Progenitor cell of endocrine pancreas (in vitro differentiated cells): ENCODE measurements at regions not wholly inside any gene's neighbourhood (a gene's known extent, or its start where the extent isn't known, plus 50 kb on each side); places are given as distances from the start of the nearest gene placed in this dataset.

Experiments used
- DNase-seq: peaks from one replicate; pipeline ENCODE4 v3.0.0; 2021; ENCODE audit warnings: low spot score; ENCODE audit not compliant: unreplicated experiment
- H3K27ac Mint-ChIP-seq: 2 replicates; pipeline ENCODE4 v1.8.0; 2021; ENCODE audit warnings: mild to moderate bottlenecking, moderate library complexity, mixed read lengths
- H3K27me3 Mint-ChIP-seq: 2 replicates; pipeline ENCODE4 v1.8.0; 2021; ENCODE audit warnings: mixed read lengths
- H3K36me3 Mint-ChIP-seq: 2 replicates; pipeline ENCODE4 v1.8.0; 2022; ENCODE audit warnings: mixed read lengths; ENCODE audit not compliant: insufficient read depth
- H3K4me1 Mint-ChIP-seq: 2 replicates; pipeline ENCODE4 v1.8.0; 2021; ENCODE audit warnings: low read depth, mixed read lengths
- H3K4me3 Mint-ChIP-seq: 2 replicates; pipeline ENCODE4 v1.8.0; 2021; ENCODE audit warnings: low read depth, mild to moderate bottlenecking, moderate library complexity, mixed read lengths
- H3K9me3 Mint-ChIP-seq: 2 replicates; pipeline ENCODE4 v1.8.0; 2021; ENCODE audit warnings: low read depth, mixed read lengths
- CTCF ChIP-seq: fragments of 200-600 bp; sonication (generic); IDR thresholded peaks from one replicate; pipeline ENCODE4 v1.5.0; 2021; ENCODE audit warnings: antibody characterized with exemption, mild to moderate bottlenecking; ENCODE audit not compliant: unreplicated experiment

GRCh38 chr1:47557066-47557465, 119.2 kb downstream of the FOXD2 start:
- H3K4me1 Mint-ChIP-seq, result peaks cover 36% of the 10 kb centered on the region
- DNase-seq, result no peak
- H3K36me3 Mint-ChIP-seq, result no peaks in the 10 kb centered on the region
- H3K4me3 Mint-ChIP-seq, result no peak overlapping the region
- H3K27me3 Mint-ChIP-seq, result peaks cover 36% of the 10 kb centered on the region
- H3K27ac Mint-ChIP-seq, result no peak overlapping the region
- no peak for TF ChIP-seq CTCF
- H3K9me3 Mint-ChIP-seq, result no peaks in the 10 kb centered on the region

- peak overlapping the region; percentile 40 for H3K27ac Mint-ChIP-seq
- peaks cover 35% of the 10 kb centered on the region for H3K4me1 Mint-ChIP-seq
- no peak overlapping the region for H3K4me3 Mint-ChIP-seq
- no peak for DNase-seq
- H3K27me3 Mint-ChIP-seq, result peaks cover 36% of the 10 kb centered on the region
- H3K9me3 Mint-ChIP-seq, result no peaks in the 10 kb centered on the region
- no peaks in the 10 kb centered on the region for H3K36me3 Mint-ChIP-seq
- no peak for TF ChIP-seq CTCF
Observed at GRCh38 chr1:47558601-47559593, 121.1 kb downstream of the FOXD2 start.

DNA sequence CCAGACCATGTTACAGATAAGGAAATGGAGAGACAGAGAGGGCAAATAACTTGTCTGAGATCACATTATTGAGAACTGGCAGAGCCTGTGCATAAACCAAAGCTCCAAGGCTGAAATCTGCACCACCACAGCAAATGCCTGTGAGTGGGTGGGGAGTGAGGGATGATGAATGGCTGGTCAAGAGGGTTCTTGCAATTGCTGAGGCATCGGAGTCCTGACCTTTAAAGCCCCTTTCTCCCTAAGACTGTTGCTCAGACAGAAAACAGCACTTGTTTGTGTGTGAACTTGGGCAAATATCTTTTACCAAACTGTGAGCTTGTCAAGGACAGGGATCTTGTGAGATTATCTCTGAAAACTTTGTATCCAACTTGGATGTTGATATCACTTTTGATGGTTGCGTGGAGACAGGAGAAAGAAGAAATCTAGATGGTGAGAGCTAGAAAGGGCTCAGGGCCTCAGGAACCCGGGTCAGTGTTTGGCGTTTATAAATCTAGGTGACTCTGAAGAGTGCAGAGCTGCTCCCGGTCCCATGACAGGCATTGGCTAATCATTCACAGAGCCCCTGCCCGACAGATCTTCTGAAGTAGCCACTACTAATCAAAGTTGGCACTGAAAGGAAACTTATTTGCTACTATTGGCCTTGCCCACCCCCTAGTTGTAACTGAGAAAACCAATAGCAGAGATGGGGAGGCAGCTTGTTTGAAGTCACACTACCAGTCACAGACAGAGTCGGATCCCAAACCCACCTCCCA, 122.3 kb downstream of the FOXD2 start:
- TF ChIP-seq CTCF, result no peak
- Mint-ChIP-seq H3K27ac (peak overlapping the region; percentile 21), H3K36me3 (no peaks in the 10 kb centered on the region), H3K4me1 (peaks cover 32% of the 10 kb centered on the region), H3K4me3 (no peak overlapping the region), H3K9me3 (no peaks in the 10 kb centered on the region), H3K27me3 (peaks cover 40% of the 10 kb centered on the region)
- DNase-seq, result no peak

DNA sequence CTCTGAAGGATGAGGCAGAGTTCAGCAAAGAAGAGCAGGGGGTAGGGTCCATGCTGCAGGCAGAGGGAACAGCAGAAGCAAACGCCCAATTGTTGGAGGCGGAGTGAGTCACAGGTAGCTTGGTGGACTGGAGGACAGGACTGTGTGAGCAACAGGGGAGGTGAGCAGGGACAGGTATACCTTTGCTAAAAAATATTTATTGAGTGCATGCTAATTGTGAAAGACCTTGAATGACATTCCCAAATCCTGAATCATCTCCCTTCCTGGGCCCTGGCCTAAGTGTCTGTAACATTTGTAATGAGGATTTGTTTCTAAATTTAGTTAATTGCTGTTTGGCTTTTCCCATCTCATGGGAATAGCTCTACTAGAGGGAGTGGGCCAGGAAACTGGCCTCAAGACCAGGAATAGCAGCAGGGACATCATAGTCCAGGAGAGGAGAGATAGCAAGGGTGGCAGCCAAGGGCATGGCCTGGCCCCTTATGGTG, 123.7 kb downstream of the FOXD2 start:
- Mint-ChIP-seq H3K9me3 (no peaks in the 10 kb centered on the region), H3K27me3 (peaks cover 36% of the 10 kb centered on the region), H3K4me3 (no peak overlapping the region), H3K27ac (peak overlapping the region; percentile 77), H3K36me3 (no peaks in the 10 kb centered on the region), H3K4me1 (peaks cover 24% of the 10 kb centered on the region)
- no peak for DNase-seq
- TF ChIP-seq CTCF, result no peak

DNA sequence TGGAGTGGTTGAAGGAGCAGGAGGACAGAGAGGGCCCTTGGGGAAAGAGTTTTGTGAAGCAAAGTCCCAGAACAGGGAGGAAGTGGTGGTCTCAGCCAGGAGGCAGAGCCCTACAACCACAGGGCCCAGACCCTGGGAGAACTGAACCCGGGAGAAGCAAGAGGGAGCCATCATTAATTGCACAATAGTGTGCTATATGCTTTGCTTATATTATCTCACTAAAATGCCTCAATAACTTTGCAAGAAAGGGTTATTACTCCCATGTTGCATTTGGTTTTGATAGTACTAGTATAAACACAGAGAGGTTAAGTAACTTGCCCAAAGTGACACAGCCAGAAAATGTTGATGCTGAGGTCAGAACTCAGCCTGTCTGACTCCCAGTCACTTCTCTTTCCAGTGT, 124.3 kb downstream of the FOXD2 start:
- H3K27me3 Mint-ChIP-seq, result peaks cover 33% of the 10 kb centered on the region
- no peaks in the 10 kb centered on the region for H3K9me3 Mint-ChIP-seq
- H3K36me3 Mint-ChIP-seq, result no peaks in the 10 kb centered on the region
- H3K4me1 Mint-ChIP-seq, result peaks cover 21% of the 10 kb centered on the region
- DNase-seq, result no peak
- TF ChIP-seq CTCF, result no peak
- H3K27ac Mint-ChIP-seq, result peak overlapping the region; percentile 77
- no peak overlapping the region for H3K4me3 Mint-ChIP-seq
